Astrocyte (in vitro differentiated cells and primary cell): ENCODE measurements at regions not wholly inside any gene's neighbourhood (a gene's known extent, or its start where the extent isn't known, plus 50 kb on each side); places are given as distances from the start of the nearest gene placed in this dataset.

Experiments
- DNase-seq: peaks from one replicate; pipeline ENCODE4 v3.0.0-alpha.2; 2010; ENCODE audit warnings: low read depth
- FAIRE-seq: peaks from 2 replicates; lab custom pipeline; 2011; peaks lifted over from hg19 to GRCh38; lab: Jason Lieb, UNC
- H2AFZ ChIP-seq: 2 replicates; pipeline ENCODE4 v1.6.0; 2012; ENCODE audit warnings: low read depth, low read length, inconsistent platforms
- H3K27ac ChIP-seq: 2 replicates; pipeline ENCODE4 v1.5.1; 2011; ENCODE audit warnings: low read depth, low read length, inconsistent platforms
- H3K27me3 ChIP-seq: 2 replicates; pipeline ENCODE4 v1.6.0; 2011; ENCODE audit warnings: low read length, inconsistent platforms; ENCODE audit not compliant: insufficient read depth
- H3K36me3 ChIP-seq: 2 replicates; pipeline ENCODE4 v1.5.1; 2011; ENCODE audit warnings: low read length, inconsistent platforms; ENCODE audit not compliant: insufficient read depth
- H3K4me1 ChIP-seq: 2 replicates; pipeline ENCODE4 v1.5.1; 2011; ENCODE audit warnings: low read length, inconsistent platforms; ENCODE audit not compliant: insufficient read depth
- H3K4me2 ChIP-seq: 2 replicates; pipeline ENCODE4 v1.6.0; 2012; ENCODE audit warnings: low read length, inconsistent platforms
- H3K4me3 ChIP-seq: 2 replicates; pipeline ENCODE4 v1.5.1; 2011; ENCODE audit warnings: low read depth, mild to moderate bottlenecking, low read length, inconsistent platforms; ENCODE audit not compliant: insufficient read depth
- H3K79me2 ChIP-seq: 2 replicates; pipeline ENCODE4 v1.6.0; 2012; ENCODE audit warnings: mild to moderate bottlenecking, low read length, inconsistent platforms; ENCODE audit not compliant: insufficient read depth
- H3K9ac ChIP-seq: 2 replicates; pipeline ENCODE4 v1.6.0; 2012; ENCODE audit warnings: mild to moderate bottlenecking, low read length, inconsistent platforms
- H3K9me3 ChIP-seq: 2 replicates; pipeline ENCODE4 v1.5.1; 2012; ENCODE audit warnings: low read depth, mild to moderate bottlenecking, low read length, inconsistent platforms; ENCODE audit not compliant: insufficient read depth
- H4K20me1 ChIP-seq: 2 replicates; pipeline ENCODE4 v1.6.0; 2012; ENCODE audit warnings: low read length, inconsistent platforms; ENCODE audit not compliant: insufficient read depth
- H3K27ac Mint-ChIP-seq: one replicate; pipeline ENCODE4 v1.8.0; 2021; ENCODE audit warnings: mild to moderate bottlenecking, mixed read lengths; ENCODE audit not compliant: unreplicated experiment
- H3K27me3 Mint-ChIP-seq: one replicate; pipeline ENCODE4 v1.8.0; 2021; ENCODE audit warnings: low read depth, mixed read lengths; ENCODE audit not compliant: unreplicated experiment
- H3K36me3 Mint-ChIP-seq: one replicate; pipeline ENCODE4 v1.8.0; 2021; ENCODE audit warnings: low read depth, mixed read lengths; ENCODE audit not compliant: unreplicated experiment
- H3K4me1 Mint-ChIP-seq: one replicate; pipeline ENCODE4 v1.8.0; 2021; ENCODE audit warnings: low read depth, mixed read lengths; ENCODE audit not compliant: unreplicated experiment
- H3K4me3 Mint-ChIP-seq: one replicate; pipeline ENCODE4 v1.8.0; 2021; ENCODE audit warnings: mild to moderate bottlenecking, moderate library complexity, mixed read lengths; ENCODE audit not compliant: unreplicated experiment
- H3K9me3 Mint-ChIP-seq: one replicate; pipeline ENCODE4 v1.8.0; 2021; ENCODE audit warnings: mild to moderate bottlenecking, mixed read lengths; ENCODE audit not compliant: unreplicated experiment
- EZH2 ChIP-seq: IDR thresholded peaks from 2 replicates; pipeline ENCODE4 v1.6.1; 2012; ENCODE audit warnings: mild to moderate bottlenecking, low read length, inconsistent platforms; ENCODE audit not compliant: insufficient read depth
- TF ChIP-seq, protein P1 (sequence below): IDR thresholded peaks from 2 replicates; pipeline ENCODE4 v1.5.1; 2011; ENCODE audit warnings: low read depth, mild to moderate bottlenecking, inconsistent platforms, low read length, moderate library complexity; ENCODE audit not compliant: insufficient read depth

DNA sequence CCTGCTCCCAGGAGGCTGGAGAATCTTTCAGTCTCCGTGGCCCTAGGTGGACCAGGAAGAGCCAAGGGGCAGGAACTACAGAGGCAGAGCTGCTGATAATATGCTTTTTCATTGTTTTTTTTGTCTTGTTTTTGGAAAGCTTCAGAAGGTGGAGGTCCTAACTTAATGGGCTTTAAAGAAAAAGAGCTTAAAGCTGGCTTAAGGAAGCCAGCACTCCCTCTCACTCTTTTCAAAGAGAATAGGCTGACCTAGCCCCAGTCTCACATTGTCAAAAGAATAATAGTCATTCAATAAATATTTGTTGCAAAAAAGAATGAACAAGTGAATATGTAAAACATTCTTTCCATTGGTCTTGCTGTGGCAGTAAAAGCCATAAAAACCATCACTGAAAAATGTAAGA lies 61.0 kb upstream of the RRP15 start:
- no peak overlapping the region for H3K4me3 ChIP-seq
- no peaks in the 10 kb centered on the region for H3K4me1 Mint-ChIP-seq
- H3K36me3 ChIP-seq = no peaks in the 10 kb centered on the region
- no peaks in the 10 kb centered on the region for H4K20me1 ChIP-seq
- no peak for FAIRE-seq
- no peaks in the 10 kb centered on the region for H3K27me3 Mint-ChIP-seq
- no peak overlapping the region for H2AFZ ChIP-seq
- no peak overlapping the region for H3K4me3 Mint-ChIP-seq
- no peaks in the 10 kb centered on the region for H3K9me3 Mint-ChIP-seq
- no peaks in the 10 kb centered on the region for H3K27me3 ChIP-seq
- no peak for DNase-seq
- H3K79me2 ChIP-seq = no peaks in the 10 kb centered on the region
- no peak overlapping the region for H3K27ac Mint-ChIP-seq
- H3K36me3 Mint-ChIP-seq = no peaks in the 10 kb centered on the region
- no peak for TF ChIP-seq EZH2
- TF ChIP-seq, protein P1, sequence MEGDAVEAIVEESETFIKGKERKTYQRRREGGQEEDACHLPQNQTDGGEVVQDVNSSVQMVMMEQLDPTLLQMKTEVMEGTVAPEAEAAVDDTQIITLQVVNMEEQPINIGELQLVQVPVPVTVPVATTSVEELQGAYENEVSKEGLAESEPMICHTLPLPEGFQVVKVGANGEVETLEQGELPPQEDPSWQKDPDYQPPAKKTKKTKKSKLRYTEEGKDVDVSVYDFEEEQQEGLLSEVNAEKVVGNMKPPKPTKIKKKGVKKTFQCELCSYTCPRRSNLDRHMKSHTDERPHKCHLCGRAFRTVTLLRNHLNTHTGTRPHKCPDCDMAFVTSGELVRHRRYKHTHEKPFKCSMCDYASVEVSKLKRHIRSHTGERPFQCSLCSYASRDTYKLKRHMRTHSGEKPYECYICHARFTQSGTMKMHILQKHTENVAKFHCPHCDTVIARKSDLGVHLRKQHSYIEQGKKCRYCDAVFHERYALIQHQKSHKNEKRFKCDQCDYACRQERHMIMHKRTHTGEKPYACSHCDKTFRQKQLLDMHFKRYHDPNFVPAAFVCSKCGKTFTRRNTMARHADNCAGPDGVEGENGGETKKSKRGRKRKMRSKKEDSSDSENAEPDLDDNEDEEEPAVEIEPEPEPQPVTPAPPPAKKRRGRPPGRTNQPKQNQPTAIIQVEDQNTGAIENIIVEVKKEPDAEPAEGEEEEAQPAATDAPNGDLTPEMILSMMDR = no peak
- no peak overlapping the region for H3K4me2 ChIP-seq
- no peaks in the 10 kb centered on the region for H3K4me1 ChIP-seq
- H3K9me3 ChIP-seq = no peaks in the 10 kb centered on the region
- H3K9ac ChIP-seq = no peak overlapping the region
- no peak overlapping the region for H3K27ac ChIP-seq

DNA sequence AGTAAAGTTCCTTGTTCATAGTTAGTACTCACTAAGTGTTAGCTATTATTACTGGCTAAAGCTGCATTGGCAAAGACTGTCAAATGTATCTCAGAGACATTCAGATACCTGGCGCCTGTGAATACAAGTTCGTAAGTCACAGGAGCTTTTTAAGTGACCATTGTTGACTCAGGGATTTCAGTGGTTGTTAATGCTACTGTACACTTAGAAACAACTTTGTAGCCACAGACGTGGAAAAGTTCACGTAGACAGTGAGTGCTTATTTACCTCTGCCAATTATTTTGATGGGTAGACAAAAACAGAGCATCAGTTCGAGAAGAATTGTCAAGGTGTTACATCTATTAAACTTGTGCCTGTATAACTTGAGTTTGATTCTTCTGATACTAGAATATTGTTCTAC lies 59.1 kb upstream of the RRP15 start:
- H2AFZ ChIP-seq = no peak overlapping the region
- Mint-ChIP-seq H3K4me1 (no peaks in the 10 kb centered on the region), H3K27me3 (no peaks in the 10 kb centered on the region), H3K27ac (no peak overlapping the region), H3K4me3 (no peak overlapping the region), H3K9me3 (no peaks in the 10 kb centered on the region), H3K36me3 (no peaks in the 10 kb centered on the region)
- no peak overlapping the region for H3K4me2 ChIP-seq
- H3K27ac ChIP-seq = no peak overlapping the region
- TF ChIP-seq EZH2 = no peak
- TF ChIP-seq, protein P1 = no peak
- no peak overlapping the region for H3K9ac ChIP-seq
- no peak overlapping the region for H3K4me3 ChIP-seq
- no peaks in the 10 kb centered on the region for H4K20me1 ChIP-seq
- DNase-seq (no peak), FAIRE-seq (no peak)
- H3K4me1 ChIP-seq = no peaks in the 10 kb centered on the region
- no peaks in the 10 kb centered on the region for H3K27me3 ChIP-seq
- H3K79me2 ChIP-seq = no peaks in the 10 kb centered on the region
- no peaks in the 10 kb centered on the region for H3K36me3 ChIP-seq
- H3K9me3 ChIP-seq = no peaks in the 10 kb centered on the region
